GM23338 (cell line): ENCODE measurements at regions not wholly inside any gene's neighbourhood (a gene's known extent, or its start where the extent isn't known, plus 50 kb on each side); places are given as distances from the start of the nearest gene placed in this dataset.

ENCODE experiments used
- ATAC-seq: fragments of 200-7000 bp; cut with Tn5 transposase; 3 replicates; pipeline ENCODE4 v1.9.1; 2020
- DNase-seq: peaks from one replicate; pipeline ENCODE4 v3.0.0-alpha.2; 2015; ENCODE audit warnings: low spot score
- H2AFZ ChIP-seq: fragments of 200-600 bp; sonication (generic); 2 replicates; pipeline ENCODE4 v1.8.0; 2016; ENCODE audit warnings: antibody characterized with exemption, mild to moderate bottlenecking, moderate library complexity
- H3F3A ChIP-seq: fragments of 200-600 bp; sonication (generic); replicated peaks from 2 replicates; pipeline ENCODE4 v1.8.0; 2017; ENCODE audit warnings: antibody characterized with exemption, mixed run types, low read depth
- H3K27ac ChIP-seq: fragments of 200-600 bp; sonication (generic); 2 replicates; pipeline ENCODE4 v1.6.1; 2016; ENCODE audit warnings: low read depth
- H3K27me3 ChIP-seq: fragments of 200-600 bp; sonication (generic); 2 replicates; pipeline ENCODE4 v1.8.0; 2016; ENCODE audit warnings: mild to moderate bottlenecking, mixed run types, moderate library complexity; ENCODE audit not compliant: insufficient read depth
- H3K36me3 ChIP-seq: fragments of 200-600 bp; sonication (generic); 2 replicates; pipeline ENCODE4 v1.8.0; 2016; ENCODE audit warnings: mild to moderate bottlenecking; ENCODE audit not compliant: insufficient read depth
- H3K4me1 ChIP-seq: fragments of 200-600 bp; sonication (generic); 2 replicates; pipeline ENCODE4 v1.8.0; 2016; ENCODE audit warnings: mild to moderate bottlenecking, moderate library complexity; ENCODE audit not compliant: insufficient read depth
- H3K4me2 ChIP-seq: fragments of 200-600 bp; sonication (generic); 2 replicates; pipeline ENCODE4 v1.7.1; 2017; ENCODE audit warnings: mixed run types
- H3K4me3 ChIP-seq: fragments of 200-600 bp; sonication (generic); 2 replicates; pipeline ENCODE4 v1.6.1; 2016; ENCODE audit warnings: mixed run types
- H3K79me2 ChIP-seq: fragments of 200-600 bp; sonication (generic); replicated peaks from 2 replicates; pipeline ENCODE4 v1.8.0; 2017; ENCODE audit warnings: mild to moderate bottlenecking; ENCODE audit not compliant: insufficient read depth
- H3K9me2 ChIP-seq: fragments of 200-600 bp; sonication (generic); 2 replicates; pipeline ENCODE4 v1.8.0; 2017; ENCODE audit not compliant: insufficient read depth
- H4K20me1 ChIP-seq: fragments of 200-600 bp; sonication (generic); replicated peaks from 2 replicates; pipeline ENCODE4 v1.8.0; 2017; ENCODE audit warnings: mild to moderate bottlenecking; ENCODE audit not compliant: insufficient read depth
- H3K27ac Mint-ChIP-seq: 2 replicates; pipeline ENCODE4 v1.8.0; 2020; ENCODE audit warnings: inconsistent platforms, mild to moderate bottlenecking, moderate library complexity, mixed read lengths
- H3K27me3 Mint-ChIP-seq: 3 replicates; pipeline ENCODE4 v1.8.0; 2022; ENCODE audit warnings: low read depth, mild to moderate bottlenecking, moderate library complexity, mixed read lengths, inconsistent platforms; ENCODE audit not compliant: insufficient read depth, poor library complexity
- H3K36me3 Mint-ChIP-seq: 3 replicates; pipeline ENCODE4 v1.8.0; 2021; ENCODE audit warnings: low read depth, mild to moderate bottlenecking, inconsistent platforms, moderate library complexity, mixed read lengths
- H3K4me1 Mint-ChIP-seq: 3 replicates; pipeline ENCODE4 v1.8.0; 2020; ENCODE audit warnings: mild to moderate bottlenecking, inconsistent platforms, mixed read lengths
- H3K4me3 Mint-ChIP-seq: 3 replicates; pipeline ENCODE4 v1.8.0; 2021; ENCODE audit warnings: moderate library complexity, mild to moderate bottlenecking, inconsistent platforms, mixed read lengths
- H3K9me3 Mint-ChIP-seq: 3 replicates; pipeline ENCODE4 v1.8.0; 2020; ENCODE audit warnings: moderate library complexity, mild to moderate bottlenecking, inconsistent platforms, mixed read lengths
- CREB1 ChIP-seq: fragments of 250-450 bp; sonication (Bioruptor Pico); IDR thresholded peaks from 2 replicates; pipeline ENCODE4 v1.5.0; 2020; ENCODE audit warnings: low read depth, mild to moderate bottlenecking, moderate library complexity
- EZH2 ChIP-seq: fragments of 200-600 bp; sonication (generic); IDR thresholded peaks from one replicate; pipeline ENCODE4 v1.8.0; 2017; ENCODE audit warnings: antibody characterized with exemption, mild to moderate bottlenecking, low read depth; ENCODE audit not compliant: unreplicated experiment
- EZH2phosphoT487 ChIP-seq: fragments of 200-600 bp; sonication (generic); IDR thresholded peaks from one replicate; pipeline ENCODE4 v1.8.1; 2018; ENCODE audit warnings: antibody characterized with exemption; ENCODE audit not compliant: unreplicated experiment
- JUNB ChIP-seq: IDR thresholded peaks from one replicate; pipeline ENCODE4 v1.6.1; 2016; ENCODE audit warnings: antibody characterized with exemption; ENCODE audit not compliant: unreplicated experiment
- NANOG ChIP-seq: IDR thresholded peaks from 2 replicates; pipeline ENCODE4 v1.6.1; 2016; ENCODE audit warnings: antibody characterized with exemption, borderline replicate concordance
- POLR2AphosphoS5 ChIP-seq: IDR thresholded peaks from 2 replicates; pipeline ENCODE4 v1.6.1; 2016; ENCODE audit warnings: antibody characterized with exemption, low read depth
- STAT1 ChIP-seq: IDR thresholded peaks from one replicate; pipeline ENCODE4 v1.6.1; 2016; ENCODE audit warnings: antibody characterized with exemption; ENCODE audit not compliant: unreplicated experiment
- ZNF114 ChIP-seq: fragments of 250-450 bp; sonication (Bioruptor Pico); IDR thresholded peaks from 2 replicates; pipeline ENCODE4 v1.5.0; 2020; ENCODE audit warnings: mild to moderate bottlenecking, moderate library complexity
- ZNF331 ChIP-seq: fragments of 250-450 bp; sonication (Bioruptor Pico); IDR thresholded peaks from 2 replicates; pipeline ENCODE4 v1.5.0; 2020; ENCODE audit warnings: low read depth, mild to moderate bottlenecking, moderate library complexity
- TF ChIP-seq, protein P1 (sequence below): IDR thresholded peaks from one replicate; pipeline ENCODE4 v1.6.1; 2018; ENCODE audit warnings: antibody characterized with exemption; ENCODE audit not compliant: unreplicated experiment
- TF ChIP-seq, protein P2 (sequence below): fragments of 250-450 bp; sonication (Bioruptor Pico); IDR thresholded peaks from 2 replicates; pipeline ENCODE4 v1.5.0; 2020; ENCODE audit warnings: mild to moderate bottlenecking, moderate library complexity
- TF ChIP-seq, protein P3 (sequence below), 2 experiments: fragments of 200-600 bp in 1 of 2; sonication (generic) in 1 of 2; conservative IDR thresholded peaks; 2 replicates each; pipeline versions ENCODE4 v1.5.1 to v1.6.1; 2016 to 2017; ENCODE audit warnings: antibody characterized with exemption in 2 of 2, low read depth in 2 of 2, mild to moderate bottlenecking in 2 of 2, moderate library complexity in 1 of 2

DNA sequence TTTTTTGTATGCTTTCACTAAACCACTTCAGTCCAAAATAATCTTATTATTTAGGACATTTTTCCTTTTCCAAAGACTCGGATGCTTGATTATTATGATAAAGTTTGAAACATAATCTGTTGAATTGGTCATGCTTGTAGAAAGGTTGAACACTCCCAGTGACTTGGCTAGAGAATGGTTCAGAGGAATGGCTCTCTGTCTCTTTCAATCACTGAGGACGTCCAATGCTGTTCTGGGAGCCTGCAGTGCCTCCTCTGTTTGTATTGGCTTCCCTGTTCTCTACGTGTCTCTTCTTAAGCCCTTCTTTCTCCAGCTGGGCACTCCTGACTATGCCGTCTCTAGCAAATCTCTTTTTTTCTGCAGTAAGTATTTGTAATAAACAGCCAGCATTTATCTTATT is 369.0 kb upstream of the DYNLRB2 start:
- no peak overlapping the region for H3K27ac ChIP-seq
- DNase-seq (no peak), ATAC-seq (no peak)
- no peaks in the 10 kb centered on the region for H3K4me1 Mint-ChIP-seq
- H3K9me3 Mint-ChIP-seq, result no peaks in the 10 kb centered on the region
- H3K36me3 ChIP-seq, result no peaks in the 10 kb centered on the region
- no peaks in the 10 kb centered on the region for H3F3A ChIP-seq
- no peak overlapping the region for H3K27ac Mint-ChIP-seq
- no peaks in the 10 kb centered on the region for H3K27me3 ChIP-seq
- no peaks in the 10 kb centered on the region for H3K36me3 Mint-ChIP-seq
- no peaks in the 10 kb centered on the region for H3K27me3 Mint-ChIP-seq
- TF ChIP-seq STAT1 (no peak), EZH2 (no peak), NANOG (no peak), EZH2phosphoT487 (no peak), POLR2AphosphoS5 (no peak), JUNB (no peak), CREB1 (no peak), ZNF331 (no peak), ZNF114 (CRISPR knock-in tag) (no peak)
- TF ChIP-seq, protein P1, sequence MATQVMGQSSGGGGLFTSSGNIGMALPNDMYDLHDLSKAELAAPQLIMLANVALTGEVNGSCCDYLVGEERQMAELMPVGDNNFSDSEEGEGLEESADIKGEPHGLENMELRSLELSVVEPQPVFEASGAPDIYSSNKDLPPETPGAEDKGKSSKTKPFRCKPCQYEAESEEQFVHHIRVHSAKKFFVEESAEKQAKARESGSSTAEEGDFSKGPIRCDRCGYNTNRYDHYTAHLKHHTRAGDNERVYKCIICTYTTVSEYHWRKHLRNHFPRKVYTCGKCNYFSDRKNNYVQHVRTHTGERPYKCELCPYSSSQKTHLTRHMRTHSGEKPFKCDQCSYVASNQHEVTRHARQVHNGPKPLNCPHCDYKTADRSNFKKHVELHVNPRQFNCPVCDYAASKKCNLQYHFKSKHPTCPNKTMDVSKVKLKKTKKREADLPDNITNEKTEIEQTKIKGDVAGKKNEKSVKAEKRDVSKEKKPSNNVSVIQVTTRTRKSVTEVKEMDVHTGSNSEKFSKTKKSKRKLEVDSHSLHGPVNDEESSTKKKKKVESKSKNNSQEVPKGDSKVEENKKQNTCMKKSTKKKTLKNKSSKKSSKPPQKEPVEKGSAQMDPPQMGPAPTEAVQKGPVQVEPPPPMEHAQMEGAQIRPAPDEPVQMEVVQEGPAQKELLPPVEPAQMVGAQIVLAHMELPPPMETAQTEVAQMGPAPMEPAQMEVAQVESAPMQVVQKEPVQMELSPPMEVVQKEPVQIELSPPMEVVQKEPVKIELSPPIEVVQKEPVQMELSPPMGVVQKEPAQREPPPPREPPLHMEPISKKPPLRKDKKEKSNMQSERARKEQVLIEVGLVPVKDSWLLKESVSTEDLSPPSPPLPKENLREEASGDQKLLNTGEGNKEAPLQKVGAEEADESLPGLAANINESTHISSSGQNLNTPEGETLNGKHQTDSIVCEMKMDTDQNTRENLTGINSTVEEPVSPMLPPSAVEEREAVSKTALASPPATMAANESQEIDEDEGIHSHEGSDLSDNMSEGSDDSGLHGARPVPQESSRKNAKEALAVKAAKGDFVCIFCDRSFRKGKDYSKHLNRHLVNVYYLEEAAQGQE, result no peak
- TF ChIP-seq, protein P2, sequence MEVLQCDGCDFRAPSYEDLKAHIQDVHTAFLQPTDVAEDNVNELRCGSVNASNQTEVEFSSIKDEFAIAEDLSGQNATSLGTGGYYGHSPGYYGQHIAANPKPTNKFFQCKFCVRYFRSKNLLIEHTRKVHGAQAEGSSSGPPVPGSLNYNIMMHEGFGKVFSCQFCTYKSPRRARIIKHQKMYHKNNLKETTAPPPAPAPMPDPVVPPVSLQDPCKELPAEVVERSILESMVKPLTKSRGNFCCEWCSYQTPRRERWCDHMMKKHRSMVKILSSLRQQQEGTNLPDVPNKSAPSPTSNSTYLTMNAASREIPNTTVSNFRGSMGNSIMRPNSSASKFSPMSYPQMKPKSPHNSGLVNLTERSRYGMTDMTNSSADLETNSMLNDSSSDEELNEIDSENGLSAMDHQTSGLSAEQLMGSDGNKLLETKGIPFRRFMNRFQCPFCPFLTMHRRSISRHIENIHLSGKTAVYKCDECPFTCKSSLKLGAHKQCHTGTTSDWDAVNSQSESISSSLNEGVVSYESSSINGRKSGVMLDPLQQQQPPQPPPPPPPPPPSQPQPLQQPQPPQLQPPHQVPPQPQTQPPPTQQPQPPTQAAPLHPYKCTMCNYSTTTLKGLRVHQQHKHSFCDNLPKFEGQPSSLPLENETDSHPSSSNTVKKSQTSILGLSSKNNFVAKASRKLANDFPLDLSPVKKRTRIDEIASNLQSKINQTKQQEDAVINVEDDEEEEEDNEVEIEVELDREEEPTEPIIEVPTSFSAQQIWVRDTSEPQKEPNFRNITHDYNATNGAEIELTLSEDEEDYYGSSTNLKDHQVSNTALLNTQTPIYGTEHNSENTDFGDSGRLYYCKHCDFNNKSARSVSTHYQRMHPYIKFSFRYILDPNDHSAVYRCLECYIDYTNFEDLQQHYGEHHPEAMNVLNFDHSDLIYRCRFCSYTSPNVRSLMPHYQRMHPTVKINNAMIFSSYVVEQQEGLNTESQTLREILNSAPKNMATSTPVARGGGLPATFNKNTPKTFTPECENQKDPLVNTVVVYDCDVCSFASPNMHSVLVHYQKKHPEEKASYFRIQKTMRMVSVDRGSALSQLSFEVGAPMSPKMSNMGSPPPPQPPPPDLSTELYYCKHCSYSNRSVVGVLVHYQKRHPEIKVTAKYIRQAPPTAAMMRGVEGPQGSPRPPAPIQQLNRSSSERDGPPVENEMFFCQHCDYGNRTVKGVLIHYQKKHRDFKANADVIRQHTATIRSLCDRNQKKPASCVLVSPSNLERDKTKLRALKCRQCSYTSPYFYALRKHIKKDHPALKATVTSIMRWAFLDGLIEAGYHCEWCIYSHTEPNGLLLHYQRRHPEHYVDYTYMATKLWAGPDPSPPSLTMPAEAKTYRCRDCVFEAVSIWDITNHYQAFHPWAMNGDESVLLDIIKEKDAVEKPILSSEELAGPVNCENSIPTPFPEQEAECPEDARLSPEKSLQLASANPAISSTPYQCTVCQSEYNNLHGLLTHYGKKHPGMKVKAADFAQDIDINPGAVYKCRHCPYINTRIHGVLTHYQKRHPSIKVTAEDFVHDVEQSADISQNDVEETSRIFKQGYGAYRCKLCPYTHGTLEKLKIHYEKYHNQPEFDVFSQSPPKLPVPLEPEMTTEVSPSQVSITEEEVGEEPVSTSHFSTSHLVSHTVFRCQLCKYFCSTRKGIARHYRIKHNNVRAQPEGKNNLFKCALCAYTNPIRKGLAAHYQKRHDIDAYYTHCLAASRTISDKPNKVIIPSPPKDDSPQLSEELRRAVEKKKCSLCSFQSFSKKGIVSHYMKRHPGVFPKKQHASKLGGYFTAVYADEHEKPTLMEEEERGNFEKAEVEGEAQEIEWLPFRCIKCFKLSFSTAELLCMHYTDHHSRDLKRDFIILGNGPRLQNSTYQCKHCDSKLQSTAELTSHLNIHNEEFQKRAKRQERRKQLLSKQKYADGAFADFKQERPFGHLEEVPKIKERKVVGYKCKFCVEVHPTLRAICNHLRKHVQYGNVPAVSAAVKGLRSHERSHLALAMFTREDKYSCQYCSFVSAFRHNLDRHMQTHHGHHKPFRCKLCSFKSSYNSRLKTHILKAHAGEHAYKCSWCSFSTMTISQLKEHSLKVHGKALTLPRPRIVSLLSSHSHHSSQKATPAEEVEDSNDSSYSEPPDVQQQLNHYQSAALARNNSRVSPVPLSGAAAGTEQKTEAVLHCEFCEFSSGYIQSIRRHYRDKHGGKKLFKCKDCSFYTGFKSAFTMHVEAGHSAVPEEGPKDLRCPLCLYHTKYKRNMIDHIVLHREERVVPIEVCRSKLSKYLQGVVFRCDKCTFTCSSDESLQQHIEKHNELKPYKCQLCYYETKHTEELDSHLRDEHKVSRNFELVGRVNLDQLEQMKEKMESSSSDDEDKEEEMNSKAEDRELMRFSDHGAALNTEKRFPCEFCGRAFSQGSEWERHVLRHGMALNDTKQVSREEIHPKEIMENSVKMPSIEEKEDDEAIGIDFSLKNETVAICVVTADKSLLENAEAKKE (CRISPR knock-in tag), result no peak
- TF ChIP-seq, protein P3, sequence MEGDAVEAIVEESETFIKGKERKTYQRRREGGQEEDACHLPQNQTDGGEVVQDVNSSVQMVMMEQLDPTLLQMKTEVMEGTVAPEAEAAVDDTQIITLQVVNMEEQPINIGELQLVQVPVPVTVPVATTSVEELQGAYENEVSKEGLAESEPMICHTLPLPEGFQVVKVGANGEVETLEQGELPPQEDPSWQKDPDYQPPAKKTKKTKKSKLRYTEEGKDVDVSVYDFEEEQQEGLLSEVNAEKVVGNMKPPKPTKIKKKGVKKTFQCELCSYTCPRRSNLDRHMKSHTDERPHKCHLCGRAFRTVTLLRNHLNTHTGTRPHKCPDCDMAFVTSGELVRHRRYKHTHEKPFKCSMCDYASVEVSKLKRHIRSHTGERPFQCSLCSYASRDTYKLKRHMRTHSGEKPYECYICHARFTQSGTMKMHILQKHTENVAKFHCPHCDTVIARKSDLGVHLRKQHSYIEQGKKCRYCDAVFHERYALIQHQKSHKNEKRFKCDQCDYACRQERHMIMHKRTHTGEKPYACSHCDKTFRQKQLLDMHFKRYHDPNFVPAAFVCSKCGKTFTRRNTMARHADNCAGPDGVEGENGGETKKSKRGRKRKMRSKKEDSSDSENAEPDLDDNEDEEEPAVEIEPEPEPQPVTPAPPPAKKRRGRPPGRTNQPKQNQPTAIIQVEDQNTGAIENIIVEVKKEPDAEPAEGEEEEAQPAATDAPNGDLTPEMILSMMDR (conservative IDR thresholded peaks at IDR 0.05; ENCODE audit: low read depth in 2 of 2), result no peak
- no peaks in the 10 kb centered on the region for H3K4me1 ChIP-seq
- H3K79me2 ChIP-seq, result no peaks in the 10 kb centered on the region
- no peaks in the 10 kb centered on the region; the same call in 1 of the 2 replicates for H3K9me2 ChIP-seq
- H3K4me3 Mint-ChIP-seq, result no peak overlapping the region
- no peaks in the 10 kb centered on the region for H4K20me1 ChIP-seq
- no peak overlapping the region for H3K4me2 ChIP-seq
- H3K4me3 ChIP-seq, result no peak overlapping the region
- H2AFZ ChIP-seq, result no peak overlapping the region
